ENCODE measurements at regions not wholly inside any gene's neighbourhood (a gene's known extent, or its start where the extent isn't known, plus 50 kb on each side); places are given as distances from the start of the nearest gene placed in this dataset.
A peak's percentile ranks its signal among the peaks of the same experiment; 100 is the strongest.

GRCh38 chr6:11865680-11866300, 87.2 kb upstream of the ADTRP start:
- no peak for DNase-seq (ENCODE audit: extremely low read depth, low read depth)
- TF ChIP-seq, protein P1, sequence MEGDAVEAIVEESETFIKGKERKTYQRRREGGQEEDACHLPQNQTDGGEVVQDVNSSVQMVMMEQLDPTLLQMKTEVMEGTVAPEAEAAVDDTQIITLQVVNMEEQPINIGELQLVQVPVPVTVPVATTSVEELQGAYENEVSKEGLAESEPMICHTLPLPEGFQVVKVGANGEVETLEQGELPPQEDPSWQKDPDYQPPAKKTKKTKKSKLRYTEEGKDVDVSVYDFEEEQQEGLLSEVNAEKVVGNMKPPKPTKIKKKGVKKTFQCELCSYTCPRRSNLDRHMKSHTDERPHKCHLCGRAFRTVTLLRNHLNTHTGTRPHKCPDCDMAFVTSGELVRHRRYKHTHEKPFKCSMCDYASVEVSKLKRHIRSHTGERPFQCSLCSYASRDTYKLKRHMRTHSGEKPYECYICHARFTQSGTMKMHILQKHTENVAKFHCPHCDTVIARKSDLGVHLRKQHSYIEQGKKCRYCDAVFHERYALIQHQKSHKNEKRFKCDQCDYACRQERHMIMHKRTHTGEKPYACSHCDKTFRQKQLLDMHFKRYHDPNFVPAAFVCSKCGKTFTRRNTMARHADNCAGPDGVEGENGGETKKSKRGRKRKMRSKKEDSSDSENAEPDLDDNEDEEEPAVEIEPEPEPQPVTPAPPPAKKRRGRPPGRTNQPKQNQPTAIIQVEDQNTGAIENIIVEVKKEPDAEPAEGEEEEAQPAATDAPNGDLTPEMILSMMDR (IDR thresholded peaks at IDR 0.05; ENCODE audit: low read depth, low read length, missing control alignments): no peak
- H3K4me3 ChIP-seq (replicated peaks; ENCODE audit: low read depth, low read length): no peak overlapping the region

DNA sequence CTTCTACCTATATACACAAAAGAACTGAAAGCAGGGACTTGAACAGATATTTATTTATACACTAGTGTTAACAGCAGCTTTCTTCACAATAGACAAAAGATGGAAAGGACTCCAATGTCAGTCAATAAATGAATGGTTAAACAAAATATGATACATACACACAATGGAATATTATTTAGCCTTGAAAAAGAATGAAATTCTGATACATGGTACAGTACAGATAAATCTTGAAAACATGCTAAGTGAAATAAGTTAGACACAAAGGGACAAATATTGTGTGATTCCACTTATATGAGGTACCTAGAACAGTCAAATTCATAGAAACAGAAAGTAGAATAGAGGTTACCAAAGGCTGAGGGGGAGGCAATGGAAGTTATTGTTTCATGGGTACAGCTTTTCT, 79.8 kb upstream of the ADTRP start:
- TF ChIP-seq, protein P1 (IDR thresholded peaks at IDR 0.05; ENCODE audit: low read depth, low read length, missing control alignments): no peak
- no peak overlapping the region for H3K4me3 ChIP-seq (replicated peaks; ENCODE audit: low read depth, low read length)
- no peak for DNase-seq (ENCODE audit: extremely low read depth, low read depth)

- TF ChIP-seq, protein P1 (IDR thresholded peaks at IDR 0.05; ENCODE audit: low read depth, low read length, missing control alignments): no peak
- no peak overlapping the region for H3K4me3 ChIP-seq (replicated peaks; ENCODE audit: low read depth, low read length)
- DNase-seq (ENCODE audit: extremely low read depth, low read depth): no peak
Observed at GRCh38 chr6:11855743-11856142, 77.1 kb upstream of the ADTRP start.

DNA sequence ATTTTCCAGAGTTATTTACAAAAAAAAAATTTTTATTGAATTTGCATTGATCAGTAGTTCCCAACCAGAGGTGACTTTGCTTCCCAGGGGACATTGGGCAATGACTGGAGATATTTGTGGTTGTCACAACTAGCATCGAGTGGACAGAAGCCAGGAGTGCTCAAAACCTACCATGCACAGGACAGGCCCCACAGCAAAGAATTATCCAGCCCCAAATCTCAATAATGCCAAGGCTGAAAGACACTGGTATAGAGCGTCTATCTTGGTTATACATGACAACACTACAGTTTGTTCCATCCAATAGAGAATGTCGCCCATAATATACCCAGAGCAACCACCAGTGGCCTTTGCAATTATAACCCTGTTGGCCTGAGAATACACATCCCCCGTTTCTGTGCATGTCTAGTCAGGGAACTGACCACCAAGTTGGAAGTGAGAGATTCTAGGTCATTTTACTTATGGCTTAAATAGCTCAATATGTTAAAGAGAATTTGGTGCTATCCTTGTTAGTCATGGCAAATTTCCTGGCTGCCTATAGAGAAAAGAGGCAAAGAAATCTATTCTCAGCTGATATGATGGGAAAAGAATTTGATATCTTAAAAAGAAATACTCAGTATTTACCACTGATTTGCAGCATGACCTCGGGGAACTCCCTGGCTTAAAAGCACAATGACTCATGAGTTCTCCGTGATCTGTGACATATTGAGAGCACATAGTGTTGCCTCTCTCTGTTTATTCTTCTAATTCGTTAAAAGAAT, 76.0 kb upstream of the ADTRP start:
- no peak overlapping the region for H3K4me3 ChIP-seq (replicated peaks; ENCODE audit: low read depth, low read length)
- TF ChIP-seq, protein P1 (IDR thresholded peaks at IDR 0.05; ENCODE audit: low read depth, low read length, missing control alignments): no peak
- peak; percentile 12 for DNase-seq (ENCODE audit: extremely low read depth, low read depth)

- H3K4me3 ChIP-seq (replicated peaks; ENCODE audit: low read depth, low read length): no peak overlapping the region
- no peak for DNase-seq (ENCODE audit: extremely low read depth, low read depth)
- TF ChIP-seq, protein P1 (IDR thresholded peaks at IDR 0.05; ENCODE audit: low read depth, low read length, missing control alignments): no peak
Observed at GRCh38 chr6:11853678-11854407, 75.2 kb upstream of the ADTRP start.

- H3K4me3 ChIP-seq (replicated peaks; ENCODE audit: low read depth, low read length): no peak overlapping the region
- TF ChIP-seq, protein P1 (IDR thresholded peaks at IDR 0.05; ENCODE audit: low read depth, low read length, missing control alignments): no peak
- DNase-seq (ENCODE audit: extremely low read depth, low read depth): no peak
Observed at GRCh38 chr6:11852061-11852651, 73.6 kb upstream of the ADTRP start.
